Omental fat pad (tissue), 3 donors: ENCODE measurements at regions not wholly inside any gene's neighbourhood (a gene's known extent, or its start where the extent isn't known, plus 50 kb on each side); places are given as distances from the start of the nearest gene placed in this dataset.

Experiments
- ATAC-seq: fragments of 150-250 bp; one replicate; pipeline ENCODE4 v1.9.1; 2016; ENCODE audit warnings: mild to moderate bottlenecking, moderate library complexity; ENCODE audit not compliant: low FRiP score
- DNase-seq: peaks from one replicate; pipeline ENCODE4 v3.0.0-alpha.2; 2019; ENCODE audit warnings: low spot score
- CTCF ChIP-seq, 3 donors: fragments of 450-650 bp; IDR thresholded peaks; one replicate each; pipeline ENCODE4 v1.5.1; 2016 to 2017; ENCODE audit warnings: antibody characterized with exemption in 3 of 3, mild to moderate bottlenecking in 3 of 3, moderate library complexity in 2 of 3

GRCh38 chr12:65695113-65695865 lies 129.0 kb upstream of the HMGA2 start:
- ATAC-seq (no peak), DNase-seq (no peak)

GRCh38 chr12:65696227-65696626 lies 128.1 kb upstream of the HMGA2 start:
- DNase-seq, result no peak
- TF ChIP-seq CTCF (IDR thresholded peaks at IDR 0.05), result no peak

More at GRCh38 chr12:65695113-65695865, 129.0 kb upstream of the HMGA2 start:
- TF ChIP-seq CTCF (IDR thresholded peaks at IDR 0.05), result no peak

GRCh38 chr12:65699251-65699650 lies 125.0 kb upstream of the HMGA2 start:
- ATAC-seq, result no peak
- no peak for TF ChIP-seq CTCF (IDR thresholded peaks at IDR 0.05)
- no peak for DNase-seq

More at GRCh38 chr12:65696227-65696626, 128.1 kb upstream of the HMGA2 start:
- no peak for ATAC-seq

- TF ChIP-seq CTCF (IDR thresholded peaks at IDR 0.05), result no peak
- no peak for DNase-seq
These were observed 121.1 kb upstream of the HMGA2 start for GRCh38 chr12:65703176-65703575.

GRCh38 chr12:65705380-65705876 lies 118.9 kb upstream of the HMGA2 start:
- ATAC-seq (no peak), DNase-seq (no peak)
- TF ChIP-seq CTCF (IDR thresholded peaks at IDR 0.05), result no peak

More at GRCh38 chr12:65703176-65703575, 121.1 kb upstream of the HMGA2 start:
- ATAC-seq, result no peak

GRCh38 chr12:65707051-65707450 lies 117.2 kb upstream of the HMGA2 start:
- TF ChIP-seq CTCF (IDR thresholded peaks at IDR 0.05), result no peak
- no peak for ATAC-seq
- no peak for DNase-seq
